Right atrium auricular region (tissue), 2 donors: ENCODE measurements at regions not wholly inside any gene's neighbourhood (a gene's known extent, or its start where the extent isn't known, plus 50 kb on each side); places are given as distances from the start of the nearest gene placed in this dataset.
"Not testable (repeated sequence)": the region's sequence is repeated elsewhere in the genome, so short reads cannot be mapped to it uniquely, and the experiment has no call there.

Experiments used
- DNase-seq: peaks from one replicate; pipeline ENCODE4 v3.0.0-alpha.2; 2019; ENCODE audit warnings: low spot score
- H3K27ac ChIP-seq, 2 donors: fragments of 200-600 bp; sonication (generic); 1 replicate in 1 of 2; 2 replicates in 1 of 2; pipeline ENCODE4 v1.5.1; 2016 to 2019
- H3K27me3 ChIP-seq, 2 donors: fragments of 200-600 bp; sonication (generic); one replicate each; pipeline versions ENCODE4 v1.5.1 to v1.6.0; 2017 to 2019
- H3K36me3 ChIP-seq: fragments of 200-600 bp; sonication (generic); one replicate; pipeline ENCODE4 v1.5.1; 2016
- H3K4me1 ChIP-seq, 2 donors: fragments of 200-600 bp; sonication (generic); one replicate each; pipeline versions ENCODE4 v1.5.1 to v1.6.0; 2017 to 2019
- H3K4me3 ChIP-seq, 2 donors: fragments of 200-600 bp; sonication (generic); 1 replicate in 1 of 2; 2 replicates in 1 of 2; pipeline ENCODE4 v1.5.1; 2017 to 2019; ENCODE audit warnings: mild to moderate bottlenecking in 1 of 2, moderate library complexity in 1 of 2
- H3K9me3 ChIP-seq, 2 donors: fragments of 200-600 bp; sonication (generic); one replicate each; pipeline ENCODE4 v1.5.1; 2019
- CTCF ChIP-seq, 2 donors: fragments of 200-600 bp; sonication (generic); IDR thresholded peaks; one replicate each; pipeline ENCODE4 v1.5.1; 2019; ENCODE audit warnings: antibody characterized with exemption in 2 of 2

DNA sequence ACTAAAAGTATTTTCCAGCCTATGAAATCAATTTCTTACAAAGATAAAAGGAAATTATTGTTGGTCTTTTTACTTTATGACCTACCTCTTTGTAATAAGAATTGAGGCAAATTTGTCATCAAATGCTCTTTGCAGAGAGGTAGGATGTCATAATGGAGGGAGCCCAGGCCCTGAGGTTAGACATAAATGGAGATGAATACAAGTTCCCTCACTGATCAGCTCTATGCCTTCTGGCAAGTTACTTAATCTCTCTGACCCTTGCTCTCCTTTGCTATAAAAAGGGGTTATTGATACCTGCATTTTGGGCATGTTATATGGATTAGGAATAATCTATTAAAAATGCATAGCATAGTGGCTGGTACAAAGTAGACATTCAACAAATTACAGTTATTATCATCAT lies 146.9 kb upstream of the KRR1 start:
- Histone ChIP-seq H3K4me1 (no peaks in the 10 kb centered on the region), H3K36me3 (no peaks in the 10 kb centered on the region), H3K4me3 (no peak overlapping the region), H3K27me3 (no peaks in the 10 kb centered on the region), H3K27ac (no peak overlapping the region), H3K9me3 (no peaks in the 10 kb centered on the region)
- DNase-seq = no peak
- no peak for TF ChIP-seq CTCF (IDR thresholded peaks at IDR 0.05)

DNA sequence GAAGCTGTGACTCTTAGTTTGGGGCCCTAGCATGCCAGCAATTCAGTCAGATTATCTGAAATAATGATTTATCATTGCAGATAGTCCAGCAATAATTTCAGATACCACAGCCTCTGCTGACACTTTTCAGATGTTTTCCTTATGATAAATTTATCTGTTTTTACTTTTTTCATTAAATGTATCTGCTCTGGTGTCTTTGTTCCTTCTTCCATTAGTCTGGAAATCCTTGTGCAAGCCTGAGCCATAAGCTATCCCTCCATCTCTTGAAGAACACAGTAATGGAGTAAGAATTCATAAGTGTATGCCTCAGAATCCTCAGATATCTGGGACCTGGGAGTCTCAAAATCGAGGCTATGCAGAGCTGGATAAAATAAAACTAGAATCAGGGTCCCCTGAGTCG lies 146.4 kb upstream of the KRR1 start:
- DNase-seq = no peak
- Histone ChIP-seq H3K9me3 (no peaks in the 10 kb centered on the region), H3K27ac (no peak overlapping the region), H3K36me3 (no peaks in the 10 kb centered on the region), H3K4me3 (no peak overlapping the region), H3K27me3 (no peaks in the 10 kb centered on the region), H3K4me1 (no peaks in the 10 kb centered on the region)
- no peak for TF ChIP-seq CTCF (IDR thresholded peaks at IDR 0.05)

- not testable (repeated sequence) for DNase-seq, H3K4me1 ChIP-seq, H3K9me3 ChIP-seq, H3K27me3 ChIP-seq, H3K4me3 ChIP-seq, H3K36me3 ChIP-seq, H3K27ac ChIP-seq
These were observed 145.9 kb upstream of the KRR1 start for GRCh38 chr12:75657354-75657753.

DNA sequence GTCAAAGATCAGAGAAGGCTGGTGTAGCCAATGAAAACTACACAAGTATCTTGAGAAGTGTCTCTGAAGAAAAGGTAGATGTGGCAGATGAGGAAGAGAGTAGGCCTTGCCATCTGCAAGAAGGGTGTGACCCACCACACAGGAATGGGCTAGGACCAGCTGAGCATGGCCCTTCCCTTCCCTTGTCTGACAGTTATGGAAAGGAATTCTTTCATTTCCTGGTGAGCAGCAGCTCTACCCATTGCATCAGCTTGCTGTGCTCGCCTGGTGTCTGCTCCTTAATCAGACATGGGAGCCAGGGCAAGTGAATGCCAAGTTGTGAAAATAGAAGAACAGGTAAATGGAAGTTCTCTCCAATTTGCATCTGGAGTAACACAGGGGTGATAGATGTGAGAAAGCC lies 145.2 kb upstream of the KRR1 start:
- no peak overlapping the region for H3K27ac ChIP-seq
- no peak for TF ChIP-seq CTCF (IDR thresholded peaks at IDR 0.05)

GRCh38 chr12:75656210-75656609 lies 144.8 kb upstream of the KRR1 start:
- Histone ChIP-seq H3K27ac (no peak overlapping the region), H3K4me3 (no peak overlapping the region), H3K4me1 (peaks cover 0 to 2% of the 10 kb centered on the region in 2 donors), H3K27me3 (no peaks in the 10 kb centered on the region), H3K36me3 (no peaks in the 10 kb centered on the region), H3K9me3 (no peaks in the 10 kb centered on the region)
- DNase-seq = no peak
- TF ChIP-seq CTCF (IDR thresholded peaks at IDR 0.05) = no peak

More for the DNA sequence above, 145.2 kb upstream of the KRR1 start:
- Histone ChIP-seq H3K36me3 (no peaks in the 10 kb centered on the region), H3K27me3 (no peaks in the 10 kb centered on the region), H3K4me1 (no peaks in the 10 kb centered on the region), H3K9me3 (no peaks in the 10 kb centered on the region), H3K4me3 (no peak overlapping the region)
- DNase-seq = no peak

GRCh38 chr12:75655315-75655806 lies 144.0 kb upstream of the KRR1 start:
- no peak overlapping the region for H3K4me3 ChIP-seq
- H3K36me3 ChIP-seq = no peaks in the 10 kb centered on the region
- H3K9me3 ChIP-seq = no peaks in the 10 kb centered on the region
- no peaks in the 10 kb centered on the region for H3K27me3 ChIP-seq
- no peak for DNase-seq
- H3K27ac ChIP-seq = no peak overlapping the region
- no peak for TF ChIP-seq CTCF (IDR thresholded peaks at IDR 0.05)
- H3K4me1 ChIP-seq = peaks cover 0 to 6% of the 10 kb centered on the region in 2 donors
